HG02840 (cell line): ENCODE measurements at regions not wholly inside any gene's neighbourhood (a gene's known extent, or its start where the extent isn't known, plus 50 kb on each side); places are given as distances from the start of the nearest gene placed in this dataset.

Experiments used
- ATAC-seq: cut with Tn5 transposase; IDR thresholded peaks from one replicate; pipeline ENCODE4 v1.9.1; 2021; ENCODE audit warnings: mild to moderate bottlenecking, moderate library complexity, moderate number of reproducible peaks; ENCODE audit not compliant: unreplicated experiment, low FRiP score

DNA sequence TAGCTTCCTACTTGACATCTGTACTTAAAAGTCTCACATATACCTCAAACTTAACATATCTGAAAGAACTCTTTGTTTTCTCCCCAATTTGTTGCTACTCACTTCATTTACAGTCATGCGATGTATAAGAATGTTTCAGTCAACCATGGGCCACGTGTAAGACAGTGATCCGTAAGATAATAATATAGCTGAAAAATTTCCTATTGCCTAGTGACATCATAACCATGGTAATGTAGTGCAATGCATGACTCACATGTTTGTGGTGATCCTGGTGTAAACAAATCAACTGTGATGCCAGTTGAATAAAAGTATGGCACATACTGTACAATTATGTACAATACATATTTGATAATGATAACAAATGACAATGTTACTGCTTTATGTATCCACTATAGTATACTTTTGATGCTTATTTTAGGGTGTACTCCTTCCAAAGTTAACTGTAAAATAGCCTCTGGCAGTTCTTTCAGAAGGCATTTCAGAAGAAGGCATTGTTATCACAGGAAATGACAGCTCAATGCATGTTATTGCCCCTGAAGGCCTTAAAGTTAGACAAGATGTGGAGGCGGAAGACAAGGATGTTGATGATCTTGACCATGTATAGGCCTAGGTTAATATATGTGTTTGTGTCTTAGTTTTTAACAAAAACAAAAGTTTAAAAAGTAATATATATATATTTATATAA is 579.0 kb downstream of the EPHA7 start:
- ATAC-seq = no peak

DNA sequence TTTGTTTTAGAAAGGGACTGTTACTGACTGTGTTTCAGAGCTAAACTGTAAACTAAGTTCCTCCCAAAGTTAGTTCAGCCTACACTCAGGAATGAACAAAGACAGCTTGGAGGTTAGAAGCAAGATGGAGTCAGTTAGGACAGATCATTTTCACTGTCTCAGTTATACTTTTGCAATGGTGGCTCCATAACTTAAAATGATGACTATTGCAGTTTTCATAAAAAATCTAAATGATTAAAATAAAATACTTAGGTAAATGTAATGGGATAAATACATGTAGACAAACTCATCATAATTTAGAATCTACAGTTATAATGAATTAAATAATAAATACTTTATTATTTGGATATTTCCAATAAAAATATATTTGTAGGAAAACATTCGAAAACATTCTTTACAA is 590.6 kb downstream of the EPHA7 start:
- no peak for ATAC-seq

DNA sequence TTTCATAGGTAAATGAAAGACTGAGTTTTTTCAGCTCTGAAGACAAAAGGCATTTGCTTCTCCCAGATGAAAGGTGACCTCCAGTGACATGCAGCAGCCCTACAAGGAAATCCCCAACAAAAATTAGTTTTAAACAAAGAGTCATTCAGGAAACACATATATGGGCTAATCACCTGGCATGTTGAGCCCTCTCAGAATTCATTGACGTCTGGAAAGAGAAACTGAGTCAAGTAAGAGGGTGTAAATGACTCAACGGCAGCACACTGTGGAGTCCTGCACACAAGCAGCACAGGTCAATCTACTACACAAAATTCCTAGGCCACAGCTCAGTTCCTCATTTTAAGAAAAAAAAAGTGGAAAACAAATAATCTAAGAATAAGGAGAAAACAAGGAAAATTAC is 592.3 kb downstream of the EPHA7 start:
- no peak for ATAC-seq

DNA sequence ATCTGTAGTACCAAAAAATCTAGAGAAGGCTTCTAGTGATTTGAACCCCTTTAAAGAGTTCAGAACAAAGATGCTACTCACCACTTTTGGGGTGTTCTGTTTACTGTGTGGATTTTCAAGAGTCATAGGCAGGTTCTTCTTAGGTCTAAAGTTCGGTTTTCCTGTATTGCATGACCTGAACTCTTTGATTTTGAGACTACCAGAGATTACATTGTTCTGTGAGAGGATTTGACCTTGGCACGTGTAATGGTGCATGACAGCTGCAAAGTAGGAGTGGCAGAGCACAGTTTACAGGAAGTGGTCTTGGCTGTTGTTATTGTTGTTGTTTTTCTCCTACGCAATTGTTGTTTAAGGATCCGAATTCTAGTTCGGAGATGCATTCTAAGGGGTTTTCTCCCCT is 592.7 kb downstream of the EPHA7 start:
- ATAC-seq = no peak

DNA sequence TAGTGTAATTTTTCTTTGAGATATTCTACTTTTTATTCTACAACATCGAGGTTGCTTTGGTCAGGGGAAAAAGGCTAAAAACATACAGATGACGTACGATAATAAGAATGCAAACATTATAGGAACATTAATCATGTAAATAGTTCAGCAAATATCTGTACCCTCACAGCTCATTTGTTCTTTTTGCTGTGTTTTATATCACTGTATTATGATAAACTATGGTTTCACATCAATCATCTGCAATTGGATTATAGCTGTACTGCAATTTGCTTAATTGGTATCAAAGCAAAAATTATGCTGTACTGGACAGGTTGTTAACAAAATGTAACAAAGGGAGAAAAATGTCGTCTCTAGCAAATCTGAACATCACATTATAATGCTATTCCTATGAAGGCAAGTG is 597.1 kb downstream of the EPHA7 start:
- ATAC-seq = no peak

DNA sequence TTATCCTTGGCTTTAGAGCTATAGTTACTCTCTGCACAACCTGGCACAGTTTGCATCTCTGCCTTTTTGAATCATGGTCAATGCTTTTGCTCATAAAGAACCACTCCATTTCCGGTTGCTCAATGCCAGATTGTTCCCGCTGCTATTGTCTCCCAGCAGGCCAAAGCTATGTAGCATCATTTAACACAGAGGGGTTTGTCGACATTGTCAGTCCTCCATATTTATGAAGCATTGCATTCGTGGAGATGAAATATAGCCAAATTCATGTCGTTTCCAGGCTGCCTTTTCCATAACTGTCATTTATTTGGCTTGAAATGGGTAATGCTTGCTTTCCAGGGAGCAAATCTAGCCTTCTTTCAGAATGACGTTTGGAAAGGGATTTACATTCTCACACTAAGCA is 598.8 kb downstream of the EPHA7 start:
- no peak for ATAC-seq

DNA sequence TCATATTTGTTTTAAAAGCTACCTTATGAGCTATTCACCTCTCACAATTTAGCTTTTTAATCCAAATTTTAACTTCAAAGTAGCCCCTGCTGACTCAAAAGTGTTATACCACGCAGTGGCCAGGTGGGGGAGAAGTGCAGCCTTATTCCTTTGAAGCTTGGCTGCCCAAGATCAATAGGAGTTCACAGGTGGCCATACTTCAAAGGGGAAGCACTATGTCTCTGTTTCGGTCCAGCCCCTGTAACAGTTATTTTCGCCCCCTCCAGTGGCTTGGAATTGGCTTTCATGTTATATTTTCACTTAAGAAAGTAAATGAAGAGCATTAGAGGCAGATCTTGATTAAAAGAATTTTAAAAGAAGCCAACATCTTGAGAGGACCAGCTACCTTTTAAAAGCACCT is 608.4 kb downstream of the EPHA7 start:
- ATAC-seq = peak; percentile 93

DNA sequence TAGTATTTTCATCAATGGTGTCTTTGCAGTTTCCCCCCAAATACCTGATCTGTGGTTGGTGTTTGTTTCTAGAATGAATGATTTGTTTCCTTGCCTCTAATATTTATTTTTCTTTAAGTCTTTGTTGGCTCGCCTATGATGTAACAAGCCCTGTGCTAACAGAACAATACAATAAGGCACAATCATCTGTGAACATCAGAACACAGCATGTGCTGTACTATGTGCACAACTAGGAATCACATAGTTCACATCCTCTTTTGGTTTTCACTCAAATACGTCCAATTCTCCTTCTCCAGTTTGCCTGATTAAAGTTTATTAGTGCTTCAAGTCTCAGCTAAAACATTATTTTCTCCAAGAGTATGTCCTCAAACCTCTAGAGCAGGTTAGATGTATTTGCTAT is 613.1 kb downstream of the EPHA7 start:
- ATAC-seq = no peak

DNA sequence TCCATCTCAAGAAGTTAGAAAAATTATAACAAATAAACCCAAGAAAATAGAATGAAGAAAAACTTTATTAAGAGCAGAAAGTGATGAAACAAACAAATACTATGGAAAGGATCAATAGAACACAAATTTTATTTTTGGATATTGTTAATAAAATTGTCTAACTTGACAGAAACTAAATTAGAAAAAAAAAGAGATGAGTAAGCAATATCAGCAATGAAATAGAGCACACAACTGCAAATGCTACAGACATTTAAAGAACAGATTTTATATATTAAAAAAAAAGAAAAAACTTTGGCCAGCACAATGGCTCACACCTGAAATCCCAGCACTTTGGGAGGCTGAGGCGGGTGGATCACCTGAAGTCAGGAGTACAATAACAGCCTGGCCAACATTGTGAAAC is 628.0 kb downstream of the EPHA7 start:
- no peak for ATAC-seq

DNA sequence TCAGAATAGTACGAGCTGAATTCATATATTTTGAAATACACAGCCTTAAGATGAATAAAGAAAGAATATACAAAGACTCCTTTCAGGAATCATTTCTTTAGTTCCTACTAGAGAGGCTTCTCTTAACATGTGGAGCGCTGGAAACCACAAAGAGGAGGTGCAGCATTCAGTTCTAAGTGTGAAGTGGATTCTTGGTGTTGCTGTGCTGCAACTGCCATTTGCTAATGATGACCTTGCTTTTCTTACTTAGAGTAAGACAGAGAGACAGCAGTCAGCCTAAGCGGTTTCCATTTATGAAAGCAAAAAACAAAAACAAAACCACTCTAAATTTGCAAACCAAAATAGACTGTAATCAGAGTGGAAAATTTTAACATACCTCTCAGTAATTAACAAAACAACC is 629.0 kb downstream of the EPHA7 start:
- ATAC-seq = no peak

DNA sequence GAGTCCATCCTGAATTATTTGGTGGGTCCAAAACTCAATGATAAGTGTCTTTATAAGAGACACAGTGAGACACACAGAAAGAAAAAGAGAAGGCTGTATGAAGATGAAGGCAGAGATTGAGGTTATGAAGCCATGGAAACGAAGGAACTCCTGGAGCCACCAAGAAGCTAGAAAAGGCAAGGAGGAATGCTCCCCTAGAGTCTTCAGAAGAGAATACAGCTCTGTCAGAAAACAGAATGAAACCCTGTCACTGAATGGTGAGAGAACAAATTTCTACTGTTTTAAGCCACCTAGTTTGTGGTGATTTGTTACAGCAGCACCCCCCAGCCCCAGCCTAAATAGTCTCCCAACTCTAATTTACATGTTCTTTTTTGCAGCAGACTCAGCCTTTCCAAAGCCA is 635.1 kb downstream of the EPHA7 start:
- no peak for ATAC-seq

DNA sequence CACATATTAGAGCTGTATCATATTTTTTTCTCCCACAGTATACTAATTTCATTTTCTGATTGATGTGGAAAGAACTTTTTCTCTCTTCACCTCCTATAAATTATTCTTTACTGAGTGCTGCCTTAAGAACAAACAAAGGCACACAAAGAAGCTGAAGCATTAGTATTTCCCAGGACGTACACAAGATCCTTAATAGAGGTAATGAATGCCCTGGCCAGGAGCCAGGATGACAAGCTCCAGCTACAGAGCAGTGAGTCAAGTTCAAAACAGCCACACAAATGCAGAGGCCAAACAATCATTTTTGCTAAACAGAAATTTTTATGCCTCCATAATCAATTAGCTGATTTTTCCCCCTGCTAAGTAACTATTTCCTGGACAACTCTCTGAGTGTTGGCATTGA is 639.6 kb downstream of the EPHA7 start:
- no peak for ATAC-seq

DNA sequence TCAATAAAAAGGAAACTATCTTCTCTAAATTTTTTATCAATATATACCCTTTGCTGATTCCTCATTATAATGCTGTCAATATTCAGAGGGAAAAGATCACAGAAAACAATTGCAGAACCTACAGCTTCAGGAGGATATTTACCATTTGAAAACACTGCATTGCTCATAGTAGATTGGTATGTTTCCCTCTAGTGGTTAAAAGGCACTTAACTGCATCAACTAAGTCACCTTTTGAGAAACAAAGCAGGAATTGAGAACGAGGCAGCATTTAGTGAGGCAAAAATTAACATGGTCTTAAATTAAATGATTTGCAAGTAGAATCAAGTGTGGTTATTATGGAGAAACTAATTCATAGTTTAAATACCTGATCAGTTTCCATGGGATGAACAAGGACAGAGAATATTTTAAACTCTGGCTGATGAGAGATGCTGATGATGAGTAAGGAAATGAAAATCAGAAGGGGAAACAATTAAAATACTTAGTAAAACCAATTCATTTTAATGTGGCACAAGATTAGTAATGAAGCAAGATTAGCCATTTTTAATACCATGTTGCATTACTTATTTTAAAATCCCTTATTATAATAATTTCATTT is 642.1 kb downstream of the EPHA7 start:
- ATAC-seq = no peak

DNA sequence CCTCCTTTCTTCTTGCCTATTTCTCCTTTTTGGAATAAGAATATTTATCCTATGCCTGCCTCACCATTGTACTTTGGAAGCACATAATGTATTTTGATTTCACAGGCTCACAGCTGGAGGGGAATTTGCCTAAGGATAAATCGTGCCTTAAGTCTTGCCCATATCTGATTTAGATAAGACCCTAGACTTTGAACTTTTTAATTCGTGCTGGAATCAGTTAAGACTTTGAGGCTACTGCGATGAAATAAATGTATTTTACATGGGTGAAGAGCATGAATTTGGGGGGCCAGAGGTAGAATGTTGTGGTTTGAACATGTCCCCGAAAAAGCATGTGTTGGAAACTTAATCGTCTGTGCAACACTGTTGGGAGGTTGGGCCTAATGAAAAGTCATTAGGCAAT is 648.8 kb downstream of the EPHA7 start:
- no peak for ATAC-seq

DNA sequence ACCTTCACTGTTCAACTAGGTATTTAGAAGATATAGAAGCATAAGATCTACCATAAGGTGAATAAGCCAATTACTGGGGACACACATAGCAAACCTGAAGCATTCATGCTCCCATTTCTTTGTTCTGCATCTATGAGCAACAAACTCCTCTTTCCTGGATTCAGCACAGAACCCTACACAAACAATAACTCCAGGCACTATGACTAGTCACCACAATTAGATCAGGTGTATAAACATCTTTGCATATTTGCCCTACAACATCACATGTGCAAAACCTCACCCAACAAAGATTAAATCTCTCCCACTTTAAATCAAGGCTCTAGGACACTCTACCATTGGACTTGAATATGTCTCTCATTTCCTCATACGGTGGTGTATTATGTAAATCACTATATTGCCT is 652.3 kb downstream of the EPHA7 start:
- ATAC-seq = no peak

DNA sequence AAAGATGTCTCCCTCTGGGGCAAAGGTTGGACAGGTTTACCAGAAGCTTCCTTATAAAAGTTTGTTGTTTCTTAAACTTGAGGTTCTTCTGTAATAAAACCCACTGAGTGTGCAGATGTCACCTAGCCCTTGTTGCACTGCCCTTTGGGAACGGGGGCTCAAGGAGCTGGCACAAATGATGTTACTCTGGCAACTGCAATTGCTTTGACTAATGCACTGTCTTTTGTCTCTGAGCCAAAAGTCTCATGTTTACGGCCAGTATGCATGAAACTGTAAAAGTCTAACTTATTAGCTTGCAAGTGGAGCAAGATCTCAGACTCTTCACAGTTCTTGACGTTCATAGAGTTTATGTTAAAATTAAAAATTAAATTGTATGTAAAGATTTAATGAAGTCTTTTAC is 655.7 kb downstream of the EPHA7 start:
- ATAC-seq = no peak

DNA sequence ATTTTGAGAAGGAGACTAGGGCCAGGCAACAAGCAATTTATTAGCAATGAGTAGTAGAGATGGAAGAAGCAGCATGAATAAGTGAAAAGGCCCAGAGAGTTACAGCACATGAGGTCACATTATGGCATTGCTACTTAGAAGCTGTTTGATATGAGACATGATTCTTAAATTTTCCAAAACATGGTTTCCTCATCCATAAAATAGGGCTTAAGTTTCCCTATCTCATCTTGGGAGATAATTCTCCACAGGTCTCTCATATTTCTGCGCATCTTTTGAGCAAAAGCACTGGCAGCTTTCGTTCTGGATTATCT is 656.1 kb downstream of the EPHA7 start:
- ATAC-seq = no peak

DNA sequence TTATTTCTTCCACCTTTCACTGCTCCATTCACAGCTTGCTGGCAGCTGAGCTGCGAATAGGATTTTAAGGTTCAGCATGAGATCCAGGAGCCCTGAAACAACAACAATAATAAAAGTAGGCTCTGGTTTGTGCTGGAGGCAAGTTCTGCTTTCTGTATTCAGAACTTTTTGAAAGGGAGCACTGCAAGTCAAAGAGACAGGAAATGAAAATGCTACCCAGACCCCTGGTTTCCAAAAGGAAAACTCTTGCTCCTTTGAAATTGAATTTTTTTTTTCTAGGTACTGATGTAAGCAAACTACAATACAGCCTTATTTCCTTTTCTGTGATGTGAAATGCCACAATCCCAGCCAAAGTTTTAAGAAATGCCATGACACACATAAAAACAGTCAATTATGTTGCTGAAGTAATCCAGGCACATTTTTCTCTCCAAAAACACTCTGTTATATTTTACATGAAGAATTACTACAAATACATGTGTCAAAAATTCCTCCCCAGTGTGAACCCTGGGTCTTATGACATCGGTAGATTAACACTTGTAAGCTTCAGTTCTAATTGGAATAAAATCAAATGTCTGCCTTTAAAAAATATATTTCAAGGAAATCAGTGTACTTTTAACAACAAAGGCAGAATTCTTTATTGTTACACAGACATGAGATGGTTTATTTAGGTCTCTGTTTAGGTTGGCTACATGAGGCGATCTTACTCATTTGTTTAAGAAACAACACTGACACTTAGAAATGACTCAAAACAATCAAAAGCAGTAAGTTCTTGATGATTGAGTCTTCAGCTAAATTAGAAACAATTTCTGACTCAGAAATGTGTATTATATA is 656.7 kb downstream of the EPHA7 start:
- ATAC-seq = no peak

DNA sequence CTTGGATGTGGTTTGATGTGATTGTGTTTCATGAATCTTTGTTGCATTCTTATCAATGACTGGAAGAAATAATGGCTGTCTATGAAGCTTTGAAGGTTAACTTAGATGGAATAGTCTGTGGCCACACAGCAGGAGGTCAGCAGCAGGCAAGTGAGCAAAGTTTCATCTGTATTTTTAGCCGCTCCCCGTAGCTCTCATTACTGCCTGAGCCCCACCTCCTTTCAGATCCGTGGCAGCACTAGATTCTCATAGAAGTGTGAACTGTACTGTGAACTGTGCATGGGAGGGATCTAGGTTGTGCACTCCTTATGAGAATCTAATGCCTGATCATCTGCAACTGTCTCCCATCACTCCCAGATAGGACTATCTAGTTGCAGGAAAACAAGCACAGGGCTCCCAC is 660.2 kb downstream of the EPHA7 start:
- ATAC-seq = no peak

DNA sequence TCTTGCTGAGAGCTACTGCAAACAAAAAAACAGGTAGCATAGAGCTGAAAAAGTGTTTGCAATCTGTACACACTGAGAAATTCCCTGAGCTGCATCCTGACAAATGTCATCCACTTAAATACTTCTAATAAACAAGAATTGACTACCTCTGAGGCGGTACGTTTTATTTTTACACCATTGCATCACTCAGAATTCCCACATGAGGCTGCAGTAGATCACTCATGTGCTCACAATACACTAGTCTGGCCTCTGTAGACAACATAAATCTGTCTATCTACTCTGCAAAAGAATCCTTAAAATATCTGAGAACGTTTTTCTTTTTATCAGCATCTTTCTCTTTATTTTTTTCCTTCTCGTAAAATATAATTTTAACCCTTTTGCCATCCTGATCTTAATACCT is 661.4 kb downstream of the EPHA7 start:
- ATAC-seq = no peak

DNA sequence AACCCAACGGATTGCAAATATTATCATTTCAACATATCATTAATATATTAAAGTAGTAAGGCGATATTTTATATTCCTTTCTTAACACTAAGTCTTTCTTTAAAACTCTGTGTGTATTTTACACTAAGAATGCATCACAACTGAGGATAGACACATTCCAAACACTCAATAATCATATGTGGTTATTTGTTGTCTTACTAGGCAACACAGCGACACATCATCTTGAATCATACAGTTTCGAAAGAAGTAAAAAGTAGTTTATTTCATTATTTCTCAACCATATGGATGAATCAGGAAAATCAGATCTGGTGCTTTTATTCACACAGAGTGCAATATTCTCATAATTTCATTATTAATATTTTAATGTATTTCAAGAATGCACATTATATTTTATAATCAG is 662.4 kb downstream of the EPHA7 start:
- no peak for ATAC-seq

DNA sequence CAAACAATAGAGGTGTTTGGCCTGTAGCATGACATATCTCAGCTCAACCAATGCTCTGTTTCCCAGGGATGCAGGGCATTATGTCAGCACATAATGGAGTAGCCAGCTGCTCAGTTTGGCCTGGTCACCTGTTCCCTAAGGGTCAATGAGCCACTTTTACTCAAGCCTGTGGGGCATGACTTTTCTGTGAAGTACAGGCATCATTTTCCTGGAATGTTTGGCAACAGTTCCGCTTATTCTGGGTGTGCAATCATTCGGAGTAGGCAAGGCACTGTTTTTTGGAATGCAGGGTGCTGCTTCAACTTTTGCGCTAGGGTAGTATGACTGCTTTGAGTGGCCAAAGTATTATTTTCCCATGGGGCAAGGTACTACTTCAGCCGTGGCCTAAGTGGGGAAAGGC is 665.4 kb downstream of the EPHA7 start:
- ATAC-seq = no peak
